ENCODE measurements at regions not wholly inside any gene's neighbourhood (a gene's known extent, or its start where the extent isn't known, plus 50 kb on each side); places are given as distances from the start of the nearest gene placed in this dataset.
"Not testable (repeated sequence)": the region's sequence is repeated elsewhere in the genome, so short reads cannot be mapped to it uniquely, and the experiment has no call there.

GRCh38 chr18:78813156-78813555 is 166.5 kb upstream of the SALL3 start:
- DNase-seq = no peak

DNA sequence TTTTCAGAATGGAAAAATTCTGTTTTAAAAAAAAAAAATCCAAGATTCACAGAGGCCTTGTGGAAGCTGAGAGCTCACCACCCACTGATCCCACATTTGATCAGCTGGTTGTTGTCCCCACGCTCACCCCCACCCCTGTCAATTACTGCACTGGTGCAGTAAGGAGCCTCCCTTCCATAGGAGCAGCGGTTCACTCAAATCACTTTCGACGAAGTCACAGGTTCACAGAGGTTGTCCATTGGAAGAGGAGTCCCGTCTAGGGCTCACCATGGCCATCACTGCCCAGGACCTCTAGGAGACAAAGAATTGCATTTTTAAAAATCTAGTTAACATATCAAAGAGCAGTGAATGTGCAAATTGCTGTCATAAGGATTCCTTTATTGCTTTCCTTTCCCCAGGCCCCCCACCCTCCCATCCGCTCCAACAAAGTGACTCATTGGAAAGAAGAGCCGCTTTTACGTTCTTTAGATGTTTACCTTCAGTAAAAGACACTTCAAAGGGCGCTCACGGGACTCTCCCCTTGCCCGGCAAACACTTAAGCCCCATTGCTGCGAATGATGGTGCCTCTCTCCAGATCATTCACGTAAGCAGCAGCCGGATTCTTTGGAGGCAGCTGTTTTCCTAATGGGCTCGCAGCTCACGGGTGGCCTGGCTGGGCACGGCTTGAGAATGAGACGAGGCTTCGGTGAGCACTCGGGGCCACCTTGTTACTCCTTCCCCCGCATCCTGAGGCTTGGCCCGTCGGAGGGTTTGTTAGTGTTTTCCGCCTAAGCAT is 165.5 kb upstream of the SALL3 start:
- DNase-seq = no peak

DNA sequence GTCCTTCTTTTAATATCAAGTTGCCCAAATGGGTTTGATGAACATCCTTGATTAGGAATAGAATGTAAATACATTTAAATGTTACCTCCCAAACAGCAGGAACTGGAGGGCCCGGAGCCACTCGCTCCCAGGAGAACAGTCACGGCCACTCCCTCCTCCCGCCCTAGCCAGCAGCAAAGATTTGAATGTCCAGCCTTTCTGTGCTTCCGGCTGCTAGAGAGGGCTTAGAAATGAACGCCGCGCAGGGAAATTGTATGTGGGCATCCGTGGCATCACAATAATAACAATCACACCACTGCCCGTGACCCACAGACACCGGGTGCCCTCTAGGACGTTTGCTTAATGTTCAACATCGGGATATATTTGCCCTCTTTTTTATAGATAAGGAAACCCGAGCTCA is 164.9 kb upstream of the SALL3 start:
- DNase-seq = no peak

- no peak for DNase-seq
Measured at GRCh38 chr18:78816114-78816513, 163.5 kb upstream of the SALL3 start.

GRCh38 chr18:78816916-78817315 is 162.7 kb upstream of the SALL3 start:
- no peak for DNase-seq

DNA sequence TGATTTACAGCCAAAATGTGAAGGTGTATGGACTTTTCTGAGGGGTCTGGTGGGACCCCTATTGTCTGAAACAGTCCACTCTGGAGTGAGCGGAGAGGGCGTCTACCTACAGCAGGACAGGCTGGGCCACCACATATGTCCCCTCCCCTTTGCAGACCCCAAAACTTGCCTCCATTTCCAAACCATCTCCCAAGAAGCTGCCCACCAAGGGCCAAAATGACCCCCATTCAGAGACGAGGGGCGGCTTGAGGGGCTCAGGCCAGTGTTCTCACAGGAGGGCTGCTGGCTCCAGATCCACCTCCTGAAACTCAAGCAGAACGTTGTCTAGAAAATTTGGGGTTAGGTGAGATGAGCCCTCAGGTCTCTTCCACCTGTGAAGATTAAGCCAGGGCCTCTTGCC is 161.1 kb upstream of the SALL3 start:
- no peak for DNase-seq

DNA sequence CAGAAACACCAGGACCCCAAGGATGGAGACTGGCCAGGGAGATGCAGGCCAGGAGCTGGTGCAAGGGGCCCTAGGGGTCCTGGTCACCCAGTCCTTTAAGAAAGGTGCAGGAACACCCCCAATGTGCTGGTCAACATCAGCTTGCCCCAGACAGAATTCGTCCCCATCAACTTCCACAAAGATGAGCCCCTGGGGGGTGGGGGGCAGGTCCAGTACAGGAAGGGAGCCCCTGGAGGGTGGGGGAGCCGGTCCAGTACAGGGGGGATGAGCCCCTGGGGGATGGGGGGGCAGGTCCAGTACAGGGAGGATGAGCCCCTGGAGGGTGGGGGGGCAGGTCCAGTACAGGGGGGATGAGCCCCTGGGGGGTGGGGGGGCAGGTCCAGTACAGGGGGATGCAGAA is 160.7 kb upstream of the SALL3 start:
- DNase-seq = no peak

- no peak for DNase-seq
Measured at GRCh38 chr18:78820161-78820834, 159.3 kb upstream of the SALL3 start.

- DNase-seq = no peak
Measured at GRCh38 chr18:78821396-78821795, 158.2 kb upstream of the SALL3 start.

DNA sequence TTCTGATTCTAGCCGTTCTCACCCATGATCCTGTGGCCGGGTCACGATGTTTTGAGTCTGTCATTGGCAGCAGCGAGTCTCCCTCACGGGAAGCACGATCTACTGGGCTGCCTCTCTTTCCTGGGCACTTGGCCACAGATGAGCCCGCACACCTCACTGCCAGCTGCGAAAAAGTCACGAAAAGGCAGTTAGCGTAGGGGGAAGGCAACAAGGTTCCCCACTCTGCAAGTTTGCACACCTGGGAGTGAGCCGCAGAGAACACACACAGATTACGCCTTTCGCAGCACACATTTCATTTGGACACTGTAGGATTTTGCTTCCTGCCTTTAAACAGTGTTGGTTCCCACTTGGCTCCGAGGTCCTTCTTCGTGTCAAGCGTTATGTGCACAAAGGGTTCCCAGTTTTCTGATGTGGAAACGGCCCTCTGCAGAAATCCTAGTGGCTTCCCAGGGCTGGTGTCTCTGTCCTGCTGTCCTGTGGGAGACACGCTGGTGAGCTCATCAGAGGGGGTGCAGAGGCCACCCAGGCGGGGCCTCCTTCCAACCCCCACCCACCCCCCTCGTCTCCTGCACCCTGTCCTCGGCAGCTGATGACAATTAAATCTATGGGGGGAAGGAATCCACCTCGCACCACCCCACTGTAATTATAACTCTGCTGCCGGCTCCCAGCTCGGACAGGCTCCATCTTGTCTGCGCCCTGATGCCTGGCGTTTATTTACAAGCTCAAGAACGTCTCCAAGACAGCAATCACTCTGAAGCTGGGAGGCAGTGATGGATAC is 157.3 kb upstream of the SALL3 start:
- DNase-seq = no peak

DNA sequence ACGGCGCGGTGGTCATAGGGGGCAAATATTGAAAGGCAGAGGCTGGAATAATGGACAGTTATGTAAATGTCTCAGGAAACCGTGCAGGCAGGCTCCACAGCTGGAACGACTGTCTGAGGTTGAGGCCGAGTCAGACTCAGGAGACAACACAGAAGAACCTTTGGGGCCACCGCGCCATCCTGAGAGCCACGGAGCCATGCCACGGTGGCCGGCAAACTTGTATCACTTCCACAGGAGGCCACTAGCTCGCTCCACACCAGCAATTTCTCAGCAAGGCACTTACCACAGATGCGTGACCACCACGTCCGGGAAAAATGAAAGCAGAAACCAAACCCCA is 156.7 kb upstream of the SALL3 start:
- no peak for DNase-seq

DNA sequence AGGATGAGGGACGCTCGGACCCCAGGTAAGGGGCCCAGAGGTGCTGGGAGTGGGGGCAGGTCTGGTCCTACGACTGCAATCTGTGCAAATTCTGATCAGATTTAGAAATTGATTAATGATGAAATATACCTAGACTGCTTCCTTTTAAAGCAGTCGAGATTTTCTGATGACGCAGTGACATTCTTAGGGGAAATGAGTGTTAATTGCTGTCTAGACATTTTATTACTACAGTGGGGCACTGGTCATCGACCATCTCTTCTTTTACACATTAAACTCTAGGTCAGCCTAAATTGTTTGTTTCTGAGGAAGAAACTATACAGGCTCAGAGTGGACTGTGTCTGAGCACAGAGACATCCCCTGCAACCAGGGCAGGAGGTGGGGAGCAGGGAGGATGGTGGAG is 154.4 kb upstream of the SALL3 start:
- DNase-seq = no peak

DNA sequence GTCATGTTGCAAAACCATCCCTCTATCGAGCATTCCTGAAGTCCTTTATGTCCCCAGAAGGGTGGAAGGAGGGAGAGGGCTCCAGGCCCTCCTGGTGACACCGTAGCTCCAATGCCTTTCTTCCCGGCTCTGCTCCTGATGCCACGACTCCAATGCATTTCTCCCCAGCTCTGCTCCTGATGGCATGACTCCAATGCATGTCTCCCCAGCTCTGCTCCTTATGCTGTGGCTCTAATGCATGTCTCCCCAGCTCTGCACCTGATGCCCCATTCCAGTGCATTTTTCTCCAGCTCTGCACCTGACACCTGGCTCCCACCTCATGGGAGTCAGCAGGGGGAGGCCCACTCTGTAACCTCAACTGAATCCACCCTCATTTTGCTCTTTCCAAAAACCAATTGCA is 153.0 kb upstream of the SALL3 start:
- no peak for DNase-seq

- no peak for DNase-seq
Measured at GRCh38 chr18:78827141-78827540, 152.5 kb upstream of the SALL3 start.

- DNase-seq = no peak
Measured at GRCh38 chr18:78828131-78828530, 151.5 kb upstream of the SALL3 start.

DNA sequence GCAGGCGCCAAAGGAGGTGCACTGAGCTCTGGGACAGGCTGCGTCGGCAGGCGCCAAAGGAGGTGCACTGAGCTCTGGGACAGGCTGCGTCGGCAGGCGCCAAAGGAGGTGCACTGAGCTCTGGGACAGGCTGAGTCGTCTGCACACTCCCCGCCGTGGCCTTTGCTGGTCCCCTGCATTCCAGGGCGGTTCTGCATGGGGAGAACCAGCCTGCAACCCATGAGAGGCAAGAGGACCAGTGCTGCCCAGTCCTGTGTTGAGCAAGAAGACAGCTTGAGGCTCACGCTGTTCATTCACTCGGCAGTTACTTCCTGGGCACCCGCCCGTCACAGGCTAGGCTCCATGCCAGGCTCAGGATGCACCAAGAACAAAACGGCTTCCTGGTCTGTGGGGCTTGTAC is 150.6 kb upstream of the SALL3 start:
- not testable (repeated sequence) for DNase-seq

GRCh38 chr18:78830161-78830560 is 149.5 kb upstream of the SALL3 start:
- no peak for DNase-seq

GRCh38 chr18:78830826-78831225 is 148.8 kb upstream of the SALL3 start:
- no peak for DNase-seq

GRCh38 chr18:78831603-78832002 is 148.0 kb upstream of the SALL3 start:
- no peak for DNase-seq

DNA sequence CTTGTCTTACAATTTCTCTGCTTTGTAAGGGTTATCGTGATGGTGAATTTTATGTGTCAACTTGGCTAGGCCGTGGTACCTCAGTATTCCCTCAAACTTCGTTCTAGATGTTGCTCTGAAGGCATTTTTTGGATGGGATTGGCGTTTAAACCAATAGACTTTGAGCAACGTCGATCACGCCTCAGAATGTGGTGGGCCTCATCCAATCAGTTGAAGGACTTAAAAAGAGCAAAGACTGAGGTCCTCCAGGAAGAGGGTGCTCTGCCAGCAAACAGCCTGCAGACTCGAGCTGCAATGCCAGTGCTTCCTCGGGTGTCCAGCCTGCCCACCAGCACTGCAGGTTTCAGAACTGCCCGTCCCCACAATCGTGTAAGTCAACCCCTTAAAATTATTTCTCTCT is 145.8 kb upstream of the SALL3 start:
- no peak for DNase-seq

DNA sequence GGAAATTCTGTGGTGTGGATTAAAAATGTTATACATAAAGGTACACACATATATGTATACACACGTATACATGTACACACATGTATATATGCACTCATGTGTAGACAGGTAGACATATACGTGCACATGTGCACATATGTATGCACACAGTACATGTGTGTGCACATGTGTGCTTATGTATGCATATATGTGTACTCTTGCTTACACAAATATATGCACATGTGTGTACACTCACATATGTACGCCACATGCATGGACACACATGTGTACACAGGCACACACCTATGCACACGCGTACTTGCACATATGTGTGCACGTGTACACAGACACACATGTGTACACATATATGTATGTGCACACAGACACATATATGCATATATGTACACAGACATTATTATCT is 142.8 kb upstream of the SALL3 start:
- no peak for DNase-seq

- no peak for DNase-seq
Measured at GRCh38 chr18:78837754-78838153, 141.9 kb upstream of the SALL3 start.

DNA sequence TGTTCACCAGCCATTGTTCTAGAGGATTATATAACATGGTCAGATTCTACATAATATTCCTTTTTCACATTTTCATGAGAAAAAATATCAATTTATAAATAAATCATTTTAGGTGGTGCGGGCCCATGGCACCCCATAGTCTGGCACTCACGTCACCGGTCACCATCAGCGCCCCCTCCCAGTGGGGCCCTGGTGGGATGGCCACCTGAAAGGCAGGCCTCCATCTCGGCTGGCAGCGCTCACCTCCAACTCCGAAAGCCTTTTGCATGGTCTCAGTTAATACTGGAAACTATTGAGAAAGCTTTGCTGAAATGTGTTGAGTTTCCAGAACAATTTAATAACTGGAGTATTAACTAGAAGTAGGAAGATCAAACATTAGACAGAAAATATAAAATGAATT is 141.4 kb upstream of the SALL3 start:
- no peak for DNase-seq

- DNase-seq = no peak
Measured at GRCh38 chr18:78849046-78849445, 130.6 kb upstream of the SALL3 start.

Data from hippocampal formation (tissue), 2 donors.